ENCODE measurements at regions not wholly inside any gene's neighbourhood (a gene's known extent, or its start where the extent isn't known, plus 50 kb on each side); places are given as distances from the start of the nearest gene placed in this dataset.

DNA sequence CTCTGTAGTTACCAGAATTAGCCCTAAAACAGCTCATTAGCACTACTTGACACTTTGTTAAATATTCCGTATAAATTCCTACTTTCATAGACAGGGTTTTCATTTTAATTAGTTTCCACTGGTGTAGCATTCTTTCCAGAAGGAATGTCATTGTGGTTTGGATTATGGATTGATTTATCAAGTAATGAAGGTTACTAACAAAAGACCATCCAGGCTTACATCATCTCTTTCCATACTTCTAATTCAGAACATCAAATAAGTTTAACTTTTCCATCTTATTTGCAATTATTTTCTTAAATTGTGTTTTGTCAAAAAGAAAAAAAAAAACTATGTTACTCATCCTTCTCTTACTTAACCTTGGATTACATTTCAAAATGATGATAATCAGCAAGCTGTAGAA is 231.8 kb upstream of the SPOPL start:
- TF ChIP-seq, protein P1, sequence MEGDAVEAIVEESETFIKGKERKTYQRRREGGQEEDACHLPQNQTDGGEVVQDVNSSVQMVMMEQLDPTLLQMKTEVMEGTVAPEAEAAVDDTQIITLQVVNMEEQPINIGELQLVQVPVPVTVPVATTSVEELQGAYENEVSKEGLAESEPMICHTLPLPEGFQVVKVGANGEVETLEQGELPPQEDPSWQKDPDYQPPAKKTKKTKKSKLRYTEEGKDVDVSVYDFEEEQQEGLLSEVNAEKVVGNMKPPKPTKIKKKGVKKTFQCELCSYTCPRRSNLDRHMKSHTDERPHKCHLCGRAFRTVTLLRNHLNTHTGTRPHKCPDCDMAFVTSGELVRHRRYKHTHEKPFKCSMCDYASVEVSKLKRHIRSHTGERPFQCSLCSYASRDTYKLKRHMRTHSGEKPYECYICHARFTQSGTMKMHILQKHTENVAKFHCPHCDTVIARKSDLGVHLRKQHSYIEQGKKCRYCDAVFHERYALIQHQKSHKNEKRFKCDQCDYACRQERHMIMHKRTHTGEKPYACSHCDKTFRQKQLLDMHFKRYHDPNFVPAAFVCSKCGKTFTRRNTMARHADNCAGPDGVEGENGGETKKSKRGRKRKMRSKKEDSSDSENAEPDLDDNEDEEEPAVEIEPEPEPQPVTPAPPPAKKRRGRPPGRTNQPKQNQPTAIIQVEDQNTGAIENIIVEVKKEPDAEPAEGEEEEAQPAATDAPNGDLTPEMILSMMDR (conservative IDR thresholded peaks at IDR 0.05), result no peak
- TF ChIP-seq EZH2 (IDR thresholded peaks at IDR 0.05; ENCODE audit: low read depth), result no peak
